ENCODE measurements at regions not wholly inside any gene's neighbourhood (a gene's known extent, or its start where the extent isn't known, plus 50 kb on each side); places are given as distances from the start of the nearest gene placed in this dataset.

GRCh38 chr12:23186950-23187349 lies 562.0 kb downstream of the ETNK1 start:
- H3K27ac ChIP-seq, result no peak overlapping the region
- no peak for TF ChIP-seq CTCF (conservative IDR thresholded peaks at IDR 0.05)

DNA sequence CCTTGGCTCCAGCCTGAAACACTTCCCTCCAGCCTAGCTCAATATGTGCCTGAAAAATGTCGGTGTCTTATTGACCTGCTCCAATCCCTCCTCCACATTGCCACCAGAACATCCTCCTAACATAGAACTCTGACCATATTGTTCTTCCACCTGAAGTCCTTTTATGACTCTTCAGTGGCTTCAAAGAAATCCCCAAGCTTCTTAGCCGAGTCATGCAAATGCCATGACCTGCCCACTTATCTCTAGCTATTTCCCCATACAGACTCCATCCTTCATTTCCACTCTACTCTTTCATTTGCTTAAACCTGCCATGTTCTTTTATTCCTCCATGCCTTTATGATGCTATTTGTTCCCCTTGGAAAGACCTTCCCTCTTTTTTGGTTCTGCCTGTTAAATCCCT lies 568.6 kb downstream of the ETNK1 start:
- no peak for TF ChIP-seq CTCF (conservative IDR thresholded peaks at IDR 0.05)

DNA sequence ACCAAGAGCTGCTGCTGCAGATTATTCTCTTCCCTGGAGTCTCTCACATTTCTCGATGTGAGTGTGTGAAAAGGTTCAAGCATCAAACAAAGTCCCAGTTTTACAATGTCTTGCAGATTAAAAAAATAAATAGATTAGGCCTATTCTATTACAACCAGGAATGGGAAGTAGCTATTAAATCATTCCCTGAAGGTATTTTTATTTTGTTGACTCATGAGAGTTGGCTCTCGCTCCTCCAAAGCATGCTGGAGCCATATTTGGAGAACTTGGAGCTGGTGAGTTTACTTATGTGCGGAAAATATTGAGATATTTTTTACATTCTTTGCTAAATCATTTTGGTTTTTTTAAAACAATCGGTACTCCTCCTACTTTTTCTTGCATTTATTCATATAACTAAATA lies 572.3 kb downstream of the ETNK1 start:
- H3K27ac ChIP-seq, result no peak overlapping the region
- no peak for TF ChIP-seq CTCF (conservative IDR thresholded peaks at IDR 0.05)

More for the DNA sequence above, 568.6 kb downstream of the ETNK1 start:
- H3K27ac ChIP-seq, result no peak overlapping the region

DNA sequence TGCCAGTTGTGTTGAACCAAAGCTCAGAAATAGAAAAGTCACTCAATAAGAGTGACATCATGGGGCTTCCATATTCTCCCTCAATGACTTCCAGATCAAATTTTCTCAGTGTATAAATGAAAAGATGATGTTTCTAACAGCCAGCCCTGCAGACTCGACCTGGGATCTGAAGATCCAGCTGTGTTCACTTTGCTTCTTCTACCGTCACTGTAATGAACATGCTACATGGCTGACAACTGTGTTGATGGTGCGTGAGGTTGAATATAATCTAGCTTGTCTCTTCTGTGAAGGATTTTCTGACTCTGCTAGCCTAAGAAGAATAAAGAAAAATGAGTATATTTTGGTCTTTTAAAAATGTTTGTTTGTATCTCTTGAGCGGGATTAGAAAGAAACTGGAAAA lies 577.8 kb downstream of the ETNK1 start:
- TF ChIP-seq CTCF (conservative IDR thresholded peaks at IDR 0.05), result no peak

GRCh38 chr12:23204933-23205778 lies 580.2 kb downstream of the ETNK1 start:
- peak; percentile 92 for TF ChIP-seq CTCF (conservative IDR thresholded peaks at IDR 0.05)
- no peak overlapping the region for H3K27ac ChIP-seq

More for the DNA sequence above, 577.8 kb downstream of the ETNK1 start:
- H3K27ac ChIP-seq, result no peak overlapping the region

GRCh38 chr12:23209793-23210192 lies 584.8 kb downstream of the ETNK1 start:
- no peak overlapping the region for H3K27ac ChIP-seq
- TF ChIP-seq CTCF (conservative IDR thresholded peaks at IDR 0.05), result no peak

- H3K27ac ChIP-seq, result no peak overlapping the region
- TF ChIP-seq CTCF (conservative IDR thresholded peaks at IDR 0.05), result no peak
These were observed 585.6 kb downstream of the ETNK1 start for GRCh38 chr12:23210573-23210972.

Measured in VCaP (cell line).